Kidney capillary endothelial cell (primary cell): ENCODE measurements at regions not wholly inside any gene's neighbourhood (a gene's known extent, or its start where the extent isn't known, plus 50 kb on each side); places are given as distances from the start of the nearest gene placed in this dataset.

Experiments used
- DNase-seq: peaks from one replicate; pipeline ENCODE4 v3.0.0-alpha.2; 2018; ENCODE audit warnings: low spot score

GRCh38 chr10:117670116-117670904 lies 127.8 kb downstream of the EMX2 start:
- no peak for DNase-seq

GRCh38 chr10:117673230-117674010 lies 130.9 kb downstream of the EMX2 start:
- no peak for DNase-seq

GRCh38 chr10:117674201-117674600 lies 131.7 kb downstream of the EMX2 start:
- no peak for DNase-seq

GRCh38 chr10:117674646-117675045 lies 132.1 kb downstream of the EMX2 start:
- DNase-seq, result no peak

GRCh38 chr10:117675514-117676055 lies 133.0 kb downstream of the EMX2 start:
- no peak for DNase-seq

GRCh38 chr10:117677239-117677638 lies 134.7 kb downstream of the EMX2 start:
- no peak for DNase-seq

- no peak for DNase-seq
Observed at GRCh38 chr10:117677890-117678500, 135.4 kb downstream of the EMX2 start.

- DNase-seq, result no peak
Observed at GRCh38 chr10:117680601-117681000, 138.1 kb downstream of the EMX2 start.

GRCh38 chr10:117681104-117681503 lies 138.6 kb downstream of the EMX2 start:
- no peak for DNase-seq

GRCh38 chr10:117684046-117684610 lies 141.6 kb downstream of the EMX2 start:
- DNase-seq, result no peak

GRCh38 chr10:117684672-117685211 lies 142.2 kb downstream of the EMX2 start:
- DNase-seq, result no peak

- DNase-seq, result no peak
Observed at GRCh38 chr10:117685431-117685830, 142.9 kb downstream of the EMX2 start.

GRCh38 chr10:117686606-117687005 lies 144.1 kb downstream of the EMX2 start:
- no peak for DNase-seq

- no peak for DNase-seq
Observed at GRCh38 chr10:117688358-117688757, 145.8 kb downstream of the EMX2 start.

GRCh38 chr10:117689566-117689965 lies 147.0 kb downstream of the EMX2 start:
- no peak for DNase-seq

GRCh38 chr10:117690359-117690758 lies 147.8 kb downstream of the EMX2 start:
- no peak for DNase-seq

GRCh38 chr10:117694190-117694589 lies 151.6 kb downstream of the EMX2 start:
- DNase-seq, result no peak

- DNase-seq, result no peak
Observed at GRCh38 chr10:117697402-117697801, 154.9 kb downstream of the EMX2 start.

- DNase-seq, result no peak
Observed at GRCh38 chr10:117698809-117699208, 156.3 kb downstream of the EMX2 start.

GRCh38 chr10:117699436-117700075 lies 157.0 kb downstream of the EMX2 start:
- DNase-seq, result no peak

GRCh38 chr10:117710181-117710798 lies 167.7 kb downstream of the EMX2 start:
- DNase-seq, result no peak
